ENCODE measurements at regions not wholly inside any gene's neighbourhood (a gene's known extent, or its start where the extent isn't known, plus 50 kb on each side); places are given as distances from the start of the nearest gene placed in this dataset.

- TF ChIP-seq CTCF (conservative IDR thresholded peaks at IDR 0.05; ENCODE audit: low read length) (no peak), EZH2phosphoT487 (IDR thresholded peaks at IDR 0.05; ENCODE audit: borderline replicate concordance) (no peak)
Measured at GRCh38 chr9:135183528-135184180, 96.2 kb downstream of the OLFM1 start.

All from Loucy (cell line).